RWPE1 (cell line): ENCODE measurements at regions not wholly inside any gene's neighbourhood (a gene's known extent, or its start where the extent isn't known, plus 50 kb on each side); places are given as distances from the start of the nearest gene placed in this dataset.

Source experiments
- CTCF ChIA-PET: fragments of 350-600 bp; sonication (Branson Sonifier 250); formaldehyde crosslinking; extraction: SDS; loops from one replicate; lab custom pipeline; 2021; lab: Yijun Ruan, JAX
- POLR2A ChIA-PET: fragments of 400-600 bp; formaldehyde crosslinking; extraction: SDS; loops from one replicate; lab custom pipeline; 2020; ENCODE audit warnings: antibody characterized with exemption; ENCODE audit not compliant: low non-redundant PET; lab: Yijun Ruan, JAX
- DNase-seq: peaks from one replicate; pipeline ENCODE4 v3.0.0; 2012; ENCODE audit warnings: low spot score
- H3K27ac ChIP-seq: fragments of 450-650 bp; 2 replicates; pipeline ENCODE4 v1.5.1; 2017
- TF ChIP-seq, protein P1 (sequence below): fragments of 450-650 bp; conservative IDR thresholded peaks from 2 replicates; pipeline ENCODE4 v1.5.1; 2017; ENCODE audit warnings: low read depth, mild to moderate bottlenecking

DNA sequence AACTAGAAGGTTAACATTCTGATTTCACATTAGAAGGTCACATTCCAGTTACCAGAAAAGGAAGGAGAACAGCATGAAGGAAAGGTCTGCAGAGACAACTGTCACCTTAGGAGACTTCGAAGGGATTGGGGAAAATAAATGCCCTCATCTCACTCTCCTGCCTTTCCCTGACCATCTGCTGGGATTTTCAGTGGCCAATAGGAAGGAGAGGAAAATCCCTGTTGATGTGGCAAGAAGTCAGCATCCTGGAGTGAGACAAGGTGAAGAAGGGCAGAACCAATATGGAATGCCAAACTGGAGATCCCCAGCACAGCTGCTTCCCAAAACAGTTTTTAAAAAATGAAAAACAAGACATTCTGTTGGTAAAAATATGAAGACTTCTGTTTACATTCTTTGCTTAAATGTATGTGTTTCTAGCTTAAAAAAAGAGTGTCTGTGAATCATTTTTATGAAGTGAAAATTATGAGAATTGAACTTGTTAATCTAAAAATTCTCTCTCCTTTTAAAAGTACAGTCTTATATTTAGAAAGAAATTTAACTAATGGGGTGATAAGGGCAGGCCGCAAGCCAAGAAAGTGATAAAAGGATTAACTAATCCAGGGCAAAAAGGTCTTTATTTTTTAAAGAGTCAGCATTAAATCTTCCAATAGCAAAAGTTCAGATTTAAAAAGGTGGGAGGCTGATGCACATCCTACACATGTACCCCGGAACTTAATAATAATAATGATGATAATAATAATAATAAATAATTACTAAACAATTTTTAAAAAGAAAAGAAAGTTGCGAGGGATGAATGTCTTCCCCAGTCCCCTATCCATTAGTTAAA, 160.6 kb upstream of the DOK6 start:
- TF ChIP-seq, protein P1, sequence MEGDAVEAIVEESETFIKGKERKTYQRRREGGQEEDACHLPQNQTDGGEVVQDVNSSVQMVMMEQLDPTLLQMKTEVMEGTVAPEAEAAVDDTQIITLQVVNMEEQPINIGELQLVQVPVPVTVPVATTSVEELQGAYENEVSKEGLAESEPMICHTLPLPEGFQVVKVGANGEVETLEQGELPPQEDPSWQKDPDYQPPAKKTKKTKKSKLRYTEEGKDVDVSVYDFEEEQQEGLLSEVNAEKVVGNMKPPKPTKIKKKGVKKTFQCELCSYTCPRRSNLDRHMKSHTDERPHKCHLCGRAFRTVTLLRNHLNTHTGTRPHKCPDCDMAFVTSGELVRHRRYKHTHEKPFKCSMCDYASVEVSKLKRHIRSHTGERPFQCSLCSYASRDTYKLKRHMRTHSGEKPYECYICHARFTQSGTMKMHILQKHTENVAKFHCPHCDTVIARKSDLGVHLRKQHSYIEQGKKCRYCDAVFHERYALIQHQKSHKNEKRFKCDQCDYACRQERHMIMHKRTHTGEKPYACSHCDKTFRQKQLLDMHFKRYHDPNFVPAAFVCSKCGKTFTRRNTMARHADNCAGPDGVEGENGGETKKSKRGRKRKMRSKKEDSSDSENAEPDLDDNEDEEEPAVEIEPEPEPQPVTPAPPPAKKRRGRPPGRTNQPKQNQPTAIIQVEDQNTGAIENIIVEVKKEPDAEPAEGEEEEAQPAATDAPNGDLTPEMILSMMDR, result no peak
- POLR2A ChIA-PET, result no interaction called here

DNA sequence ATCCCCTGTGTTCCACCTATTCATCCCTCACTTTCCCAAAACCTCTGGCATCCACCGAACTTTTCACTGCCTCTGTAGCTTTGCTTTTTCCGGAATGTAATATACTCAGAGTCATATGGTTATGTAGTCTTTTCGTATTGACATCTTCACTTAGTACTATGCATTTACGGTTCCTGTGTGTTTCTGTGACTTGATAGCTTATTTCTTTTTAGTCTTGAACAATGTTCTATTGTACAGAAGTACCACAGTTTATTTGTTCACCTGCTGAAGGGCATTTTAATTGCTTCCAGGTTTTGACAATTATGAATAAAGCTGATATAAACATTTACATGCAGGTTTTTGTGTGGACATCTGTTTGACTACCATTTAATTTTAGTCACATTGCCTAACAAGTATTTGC, 154.7 kb upstream of the DOK6 start:
- TF ChIP-seq, protein P1, result no peak
- POLR2A ChIA-PET, result no interaction called here
- no peak for DNase-seq
- no peak overlapping the region for H3K27ac ChIP-seq
- CTCF ChIA-PET, result interaction anchor here (0.6 kb wide), 1 partner anchor 848 kb away, joined by 3 read pairs; no protein-coding TSS in a partner anchor

More for the DNA sequence above, 160.6 kb upstream of the DOK6 start:
- CTCF ChIA-PET, result no interaction called here
- DNase-seq, result no peak
- H3K27ac ChIP-seq, result no peak overlapping the region

DNA sequence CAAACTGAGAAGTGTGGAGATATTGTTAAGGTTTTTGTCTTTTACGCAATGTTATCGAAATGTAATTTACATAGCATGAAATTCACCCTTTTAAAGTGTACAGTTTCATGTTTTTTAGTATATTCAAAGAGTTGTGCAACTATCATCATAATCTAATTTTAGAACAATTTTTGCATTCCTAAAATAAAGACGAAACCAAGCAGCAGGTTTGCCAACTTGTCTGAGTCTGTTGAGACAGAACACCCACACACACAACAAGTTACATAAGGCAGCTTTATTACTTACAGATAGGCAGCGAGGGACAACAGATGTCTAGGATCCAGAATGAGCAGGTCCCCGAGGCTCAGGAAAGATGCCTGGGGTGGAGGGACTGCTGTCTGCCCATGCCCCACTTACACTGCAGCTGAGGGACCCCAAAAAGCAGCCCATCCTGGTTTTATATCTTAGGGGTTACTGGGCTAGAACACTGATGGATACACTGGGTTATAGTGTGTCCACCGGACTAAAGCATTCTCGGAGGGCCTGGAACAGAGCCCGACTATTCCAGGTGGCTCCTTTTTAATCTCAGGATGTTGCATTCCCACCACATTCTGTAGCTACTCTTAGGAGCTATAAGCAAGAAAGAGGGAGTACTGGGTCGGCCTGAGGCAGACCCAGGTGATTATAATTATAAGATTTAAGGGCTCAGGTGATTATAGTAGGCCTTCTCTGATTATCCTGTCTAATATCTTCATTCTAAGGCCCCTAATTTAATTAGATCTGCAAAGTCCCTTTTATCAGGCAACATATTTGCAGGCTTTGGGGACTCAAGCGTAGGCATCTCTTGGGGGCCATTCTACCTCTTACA, 150.2 kb upstream of the DOK6 start:
- ChIA-PET POLR2A (no interaction called here), CTCF (interaction anchor here (0.6 kb wide), 1 partner anchor 10 kb away, joined by 3 read pairs; no protein-coding TSS in a partner anchor)
- TF ChIP-seq, protein P1, result no peak
- H3K27ac ChIP-seq, result no peak overlapping the region
- DNase-seq, result no peak

DNA sequence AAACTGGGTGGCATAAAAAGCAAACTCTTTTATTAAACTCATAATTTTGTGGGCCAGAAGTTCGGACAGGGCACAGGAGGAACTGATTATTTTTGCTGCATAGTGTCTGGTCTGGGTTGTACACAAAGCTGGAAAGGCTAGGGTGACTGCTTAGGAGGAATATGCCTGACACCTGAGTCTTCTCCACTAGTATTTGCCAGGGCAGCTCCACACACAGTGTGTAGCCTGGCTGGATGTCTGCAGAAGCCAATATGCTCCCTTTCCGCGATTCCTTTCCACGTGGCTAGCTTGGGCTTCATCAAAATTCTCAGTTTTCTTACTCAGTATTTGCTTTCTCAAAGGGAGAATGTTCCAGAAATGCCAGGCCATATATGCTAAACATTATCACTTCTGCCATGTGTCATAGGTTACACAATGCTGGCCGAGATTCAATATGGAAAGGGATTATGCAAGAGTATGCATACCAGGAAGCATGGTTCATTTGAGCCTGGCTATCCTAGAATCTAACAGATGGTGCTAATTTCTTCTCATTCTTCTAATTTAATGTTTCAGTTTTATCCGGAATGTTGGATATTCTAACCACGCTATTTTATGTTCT, 142.7 kb upstream of the DOK6 start:
- ChIA-PET CTCF (no interaction called here), POLR2A (no interaction called here)
- DNase-seq, result peak; percentile 8
- TF ChIP-seq, protein P1, result no peak
- peak overlapping the region; percentile 23; the same call in 1 of the 2 replicates for H3K27ac ChIP-seq

DNA sequence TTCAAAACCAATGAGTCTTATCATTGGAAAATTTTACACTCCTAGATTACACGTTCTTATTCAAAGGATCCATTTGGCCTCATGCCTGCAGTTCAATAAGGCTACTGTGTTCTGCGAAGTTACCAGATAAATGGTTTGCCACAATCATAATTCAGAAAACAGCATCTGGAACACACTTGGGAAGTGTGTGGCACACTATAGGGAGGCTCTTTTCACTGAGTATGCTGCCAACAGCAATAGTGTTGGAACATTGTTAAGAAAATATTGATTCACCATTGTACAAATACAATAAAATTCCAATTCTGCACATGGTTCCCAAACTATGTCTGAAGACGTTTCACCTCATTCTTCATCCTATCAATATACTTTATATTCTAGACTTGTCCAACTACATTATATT, 141.4 kb upstream of the DOK6 start:
- H3K27ac ChIP-seq, result no peak overlapping the region
- TF ChIP-seq, protein P1, result no peak
- CTCF ChIA-PET, result no interaction called here
- DNase-seq, result no peak
- POLR2A ChIA-PET, result no interaction called here

DNA sequence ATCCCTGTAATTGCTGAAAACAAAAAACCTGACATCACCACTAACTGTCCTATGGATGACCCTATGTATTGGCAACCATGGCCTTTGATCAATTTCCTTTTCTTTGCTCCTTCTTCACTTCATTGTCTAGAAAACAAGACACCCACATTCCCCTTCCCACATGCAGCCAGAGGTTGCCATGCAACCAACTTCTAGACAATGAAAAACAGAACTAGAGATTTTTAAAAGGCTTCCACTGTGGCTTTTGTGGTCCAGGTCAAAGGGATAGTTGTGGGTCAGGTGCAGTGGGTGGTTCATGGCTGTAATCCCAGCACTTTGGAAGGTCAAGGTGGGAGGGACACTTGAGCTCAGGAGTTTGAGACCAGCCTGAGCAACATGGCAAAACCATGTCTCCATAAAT, 139.3 kb upstream of the DOK6 start:
- TF ChIP-seq, protein P1, result no peak
- ChIA-PET POLR2A (no interaction called here), CTCF (no interaction called here)
- no peak overlapping the region for H3K27ac ChIP-seq
- no peak for DNase-seq
